Stimulated activated CD4-positive, alpha-beta T cell treated with anti-CD3 and anti-CD28 coated beads, Interleukin-12 subunit alpha, Interleukin-12 subunit beta, amount 100 ng/mL, for 4 hours (primary cell): ENCODE measurements at regions not wholly inside any gene's neighbourhood (a gene's known extent, or its start where the extent isn't known, plus 50 kb on each side); places are given as distances from the start of the nearest gene placed in this dataset.
"Not testable (repeated sequence)": the region's sequence is repeated elsewhere in the genome, so short reads cannot be mapped to it uniquely, and the experiment has no call there.

ENCODE experiments used
- DNase-seq: peaks from one replicate; pipeline ENCODE4 v3.0.0-alpha.2; 2020

GRCh38 chrX:63581906-63582305 is 203.1 kb downstream of the ARHGEF9 start:
- DNase-seq = no peak

GRCh38 chrX:63581398-63581797 is 203.6 kb downstream of the ARHGEF9 start:
- no peak for DNase-seq

DNA sequence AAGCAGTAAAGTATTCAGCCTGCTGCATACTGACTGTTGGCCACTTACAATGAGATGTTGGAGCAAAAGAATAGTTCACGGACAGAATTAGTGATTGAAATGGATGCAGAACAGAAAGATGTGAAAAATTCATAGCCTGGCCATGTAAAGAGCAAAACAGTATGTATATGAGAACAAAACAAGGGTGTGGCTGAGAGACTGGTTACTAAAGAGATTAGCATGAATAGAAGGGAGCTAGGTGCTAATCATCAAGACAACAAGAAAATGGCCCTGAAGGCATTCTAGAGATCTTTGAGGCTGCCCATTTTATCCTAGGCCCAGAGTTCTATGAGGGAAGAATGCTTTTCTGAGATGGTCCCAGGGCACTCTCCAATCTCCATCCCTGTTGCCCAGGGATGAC is 208.5 kb downstream of the ARHGEF9 start:
- DNase-seq = no peak

GRCh38 chrX:63575700-63576099 is 209.3 kb downstream of the ARHGEF9 start:
- DNase-seq = not testable (repeated sequence)

DNA sequence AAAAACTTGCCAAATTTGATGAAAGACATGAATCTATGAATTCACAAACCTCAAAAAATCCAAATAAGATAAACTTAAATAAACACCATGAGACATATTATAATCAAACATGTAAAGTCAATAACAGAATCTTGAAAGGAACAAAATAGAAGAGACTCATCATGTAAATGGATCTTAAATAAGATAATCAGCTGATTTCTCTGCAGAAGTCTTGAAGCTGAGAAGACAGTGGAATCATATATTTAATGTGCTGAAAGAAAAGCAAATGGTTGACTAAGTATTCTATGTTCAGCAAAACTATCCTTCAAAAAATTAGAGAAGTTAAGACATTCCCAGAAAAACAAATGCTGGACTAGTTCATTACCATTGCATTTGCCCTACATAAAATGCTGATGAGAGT is 215.7 kb upstream of the SPIN4 start:
- DNase-seq = no peak

DNA sequence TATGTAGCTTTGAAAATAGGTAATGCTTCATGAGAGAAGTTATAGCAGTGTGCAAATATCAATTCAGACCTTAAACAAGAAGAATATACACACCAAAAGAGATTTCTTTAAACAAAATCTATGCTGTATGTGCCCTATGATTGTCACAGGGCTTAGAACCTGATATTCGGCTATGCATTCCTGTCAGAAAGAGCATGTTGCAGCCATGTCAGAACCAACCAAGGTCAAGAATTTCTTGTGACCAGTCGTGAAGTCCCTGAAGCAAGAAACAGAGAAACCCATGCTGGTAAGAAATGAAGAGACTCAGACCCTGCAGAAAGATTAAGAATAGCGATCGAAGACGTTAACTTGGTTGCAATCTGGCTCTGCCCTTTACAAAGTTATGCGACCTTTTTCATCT is 210.3 kb upstream of the SPIN4 start:
- no peak for DNase-seq

GRCh38 chrX:63560601-63561218 is 209.6 kb upstream of the SPIN4 start:
- peak; percentile 30 for DNase-seq

- no peak for DNase-seq
Observed at GRCh38 chrX:63551856-63552255, 200.7 kb upstream of the SPIN4 start.

GRCh38 chrX:63530654-63531053 is 179.5 kb upstream of the SPIN4 start:
- no peak for DNase-seq

DNA sequence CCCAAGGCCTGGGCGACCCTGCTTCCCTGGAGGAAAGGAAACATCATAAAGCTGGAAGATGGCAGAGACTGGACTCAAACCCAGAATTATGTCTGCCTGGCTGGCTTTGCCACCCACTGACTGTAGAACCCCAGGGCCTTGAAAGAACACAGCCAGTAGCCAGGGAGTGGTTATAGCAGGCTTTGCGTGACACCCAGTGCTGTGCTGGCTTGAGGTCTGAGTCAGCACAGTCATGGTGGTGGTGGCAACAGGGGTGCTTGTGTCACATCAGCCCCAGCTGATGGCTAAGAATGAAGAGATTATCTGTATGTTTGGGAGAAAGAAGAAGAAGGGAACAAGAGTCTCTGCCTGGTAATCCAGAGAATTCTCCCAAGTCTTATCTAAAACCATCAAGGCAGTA is 178.8 kb upstream of the SPIN4 start:
- no peak for DNase-seq

- no peak for DNase-seq
Observed at GRCh38 chrX:63526863-63527262, 175.7 kb upstream of the SPIN4 start.

- DNase-seq = no peak
Observed at GRCh38 chrX:63525491-63525890, 174.4 kb upstream of the SPIN4 start.

- not testable (repeated sequence) for DNase-seq
Observed at GRCh38 chrX:63519368-63519767, 168.2 kb upstream of the SPIN4 start.

DNA sequence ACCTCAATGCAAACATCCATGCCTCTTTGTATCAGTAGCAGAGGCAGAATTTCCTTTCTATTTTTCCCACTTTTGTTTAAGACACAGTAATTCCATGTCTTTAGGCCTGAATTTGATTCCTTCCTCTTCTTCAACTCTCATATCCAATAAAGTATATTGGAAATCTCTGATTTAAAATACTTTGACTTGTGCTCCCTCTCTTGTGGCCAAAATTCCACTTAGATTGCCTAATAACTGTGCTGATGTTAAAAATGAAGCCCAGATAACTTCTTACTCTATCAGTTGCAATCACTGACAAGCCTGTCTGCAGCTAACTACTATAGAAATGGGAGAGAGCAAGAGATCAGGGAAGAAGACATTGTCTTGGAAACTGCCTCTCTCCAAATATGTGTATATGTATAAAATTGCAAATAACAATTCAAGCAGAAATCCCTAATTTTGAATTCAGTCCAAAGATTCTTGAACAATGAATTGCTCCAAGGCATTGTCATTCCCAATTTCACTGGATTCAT is 163.5 kb upstream of the SPIN4 start:
- no peak for DNase-seq

GRCh38 chrX:63513825-63514568 is 162.9 kb upstream of the SPIN4 start:
- DNase-seq = no peak

- no peak for DNase-seq
Observed at GRCh38 chrX:63511361-63511760, 160.2 kb upstream of the SPIN4 start.

- no peak for DNase-seq
Observed at GRCh38 chrX:63508668-63509067, 157.5 kb upstream of the SPIN4 start.

DNA sequence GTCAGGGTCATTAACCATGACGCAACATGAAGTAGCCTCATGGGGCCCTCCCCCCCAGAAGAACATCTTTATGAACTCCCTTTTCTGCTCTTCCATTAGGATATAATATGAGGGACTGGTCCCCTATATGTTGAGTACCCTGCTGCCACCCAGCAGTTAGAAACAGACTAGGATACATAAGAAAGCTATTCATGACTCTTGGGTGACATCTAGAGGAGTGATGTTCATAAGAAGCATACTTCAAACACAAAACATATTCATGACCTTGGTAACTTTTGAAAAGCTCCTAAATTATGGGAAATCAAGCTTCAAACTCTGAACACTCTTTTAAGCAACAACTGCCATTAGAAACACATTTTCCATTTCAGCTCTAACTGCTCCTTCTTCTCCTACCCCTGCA is 155.2 kb upstream of the SPIN4 start:
- DNase-seq = no peak

- no peak for DNase-seq
Observed at GRCh38 chrX:63503541-63503940, 152.4 kb upstream of the SPIN4 start.

- no peak for DNase-seq
Observed at GRCh38 chrX:63488546-63489373, 137.6 kb upstream of the SPIN4 start.

DNA sequence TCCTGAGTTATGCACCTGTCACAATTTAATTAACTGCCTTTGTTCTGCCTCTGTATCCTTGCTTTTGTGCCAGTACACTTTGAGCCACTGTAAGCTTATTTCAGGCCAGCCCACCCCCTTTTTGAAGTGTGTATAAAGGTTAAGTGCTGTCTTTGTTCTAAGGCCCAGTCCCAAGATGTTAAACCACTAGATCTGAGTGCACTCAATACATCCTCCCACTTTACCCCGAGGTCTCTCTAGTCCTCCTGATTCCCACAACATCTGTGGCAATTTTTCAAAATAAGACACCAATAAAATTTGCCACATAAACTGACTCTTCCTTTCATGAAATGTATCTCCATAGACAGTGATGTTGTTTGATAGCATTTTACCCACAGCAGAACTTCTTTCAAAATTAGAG is 124.1 kb upstream of the SPIN4 start:
- DNase-seq = no peak

DNA sequence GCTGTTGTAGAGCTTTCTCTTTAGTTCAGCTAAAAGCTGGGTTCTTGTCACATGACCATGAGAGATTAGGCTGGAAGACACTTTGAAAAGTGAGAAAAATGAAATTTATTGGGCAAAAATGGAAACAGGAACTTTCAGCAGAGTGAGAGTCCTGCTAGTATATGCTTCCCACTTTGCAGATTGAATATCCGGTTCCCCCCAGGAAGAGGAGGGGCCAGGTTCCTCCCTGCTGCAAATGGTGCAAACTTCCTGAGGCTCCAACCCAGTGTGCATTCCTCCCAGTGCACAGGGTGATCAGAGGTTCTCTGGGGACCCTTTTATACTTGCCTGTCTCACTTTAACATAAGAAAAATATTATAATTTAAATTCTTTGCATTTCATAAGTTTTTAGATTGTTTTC is 119.9 kb upstream of the SPIN4 start:
- no peak for DNase-seq

- no peak for DNase-seq
Observed at GRCh38 chrX:63470506-63470905, 119.4 kb upstream of the SPIN4 start.

DNA sequence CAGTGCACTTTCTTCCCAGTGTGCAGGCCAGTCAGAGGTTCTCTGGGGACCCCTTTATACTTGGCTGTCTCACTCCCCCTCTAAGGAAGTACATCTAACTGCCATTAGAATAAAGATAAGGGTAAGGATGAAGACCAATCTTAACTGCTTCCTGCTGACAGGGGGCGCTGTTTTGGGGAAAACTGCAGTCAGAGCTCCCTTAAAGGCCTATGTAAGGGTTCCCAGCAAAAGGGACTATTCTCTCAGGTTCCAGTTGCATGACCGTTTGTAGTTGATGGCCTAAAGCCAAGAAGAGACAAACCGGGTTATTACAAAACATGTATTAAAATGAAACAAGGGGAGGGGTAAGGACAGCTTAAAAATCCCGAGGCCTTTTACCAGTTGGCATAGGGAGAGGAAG is 115.6 kb upstream of the SPIN4 start:
- DNase-seq = no peak
